ENCODE measurements at regions not wholly inside any gene's neighbourhood (a gene's known extent, or its start where the extent isn't known, plus 50 kb on each side); places are given as distances from the start of the nearest gene placed in this dataset.

DNA sequence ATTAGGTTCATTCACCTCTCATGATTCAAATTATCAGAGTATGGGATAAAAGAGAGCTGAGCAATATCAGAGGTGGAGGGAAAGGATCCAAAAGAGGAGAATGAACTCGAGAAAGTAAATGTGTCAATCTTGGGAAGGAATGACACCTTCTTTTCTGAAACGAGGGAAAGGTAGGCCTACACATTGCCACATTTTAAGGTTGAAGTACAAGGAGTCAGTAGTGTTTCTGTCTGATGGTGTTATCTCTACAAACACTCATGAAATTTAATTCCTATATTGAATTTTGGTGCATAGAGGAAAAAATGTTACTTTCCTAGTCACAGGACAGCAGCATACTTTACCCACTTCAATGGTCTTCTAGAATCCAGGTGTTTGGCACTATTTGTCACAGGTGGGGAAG lies 90.2 kb downstream of the DNAJB9 start:
- TF ChIP-seq, protein P1, sequence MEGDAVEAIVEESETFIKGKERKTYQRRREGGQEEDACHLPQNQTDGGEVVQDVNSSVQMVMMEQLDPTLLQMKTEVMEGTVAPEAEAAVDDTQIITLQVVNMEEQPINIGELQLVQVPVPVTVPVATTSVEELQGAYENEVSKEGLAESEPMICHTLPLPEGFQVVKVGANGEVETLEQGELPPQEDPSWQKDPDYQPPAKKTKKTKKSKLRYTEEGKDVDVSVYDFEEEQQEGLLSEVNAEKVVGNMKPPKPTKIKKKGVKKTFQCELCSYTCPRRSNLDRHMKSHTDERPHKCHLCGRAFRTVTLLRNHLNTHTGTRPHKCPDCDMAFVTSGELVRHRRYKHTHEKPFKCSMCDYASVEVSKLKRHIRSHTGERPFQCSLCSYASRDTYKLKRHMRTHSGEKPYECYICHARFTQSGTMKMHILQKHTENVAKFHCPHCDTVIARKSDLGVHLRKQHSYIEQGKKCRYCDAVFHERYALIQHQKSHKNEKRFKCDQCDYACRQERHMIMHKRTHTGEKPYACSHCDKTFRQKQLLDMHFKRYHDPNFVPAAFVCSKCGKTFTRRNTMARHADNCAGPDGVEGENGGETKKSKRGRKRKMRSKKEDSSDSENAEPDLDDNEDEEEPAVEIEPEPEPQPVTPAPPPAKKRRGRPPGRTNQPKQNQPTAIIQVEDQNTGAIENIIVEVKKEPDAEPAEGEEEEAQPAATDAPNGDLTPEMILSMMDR (conservative IDR thresholded peaks at IDR 0.05 in 1 of 2, IDR thresholded peaks at IDR 0.05 in 1 of 2; ENCODE audit: low read depth in 1 of 2, low read length in 2 of 2), result no peak
- TF ChIP-seq EZH2 (IDR thresholded peaks at IDR 0.05; ENCODE audit: low read length, missing control alignments), result no peak

Data from fibroblast of lung (primary cell).